ENCODE measurements at regions not wholly inside any gene's neighbourhood (a gene's known extent, or its start where the extent isn't known, plus 50 kb on each side); places are given as distances from the start of the nearest gene placed in this dataset.

- TF ChIP-seq CTCF (IDR thresholded peaks at IDR 0.05; ENCODE audit: low read depth, low read length) = no peak
- in situ Hi-C loops (cut with HindIII; ENCODE audit: low sequenced_read_pairs) = no loop called here
- no peak overlapping the region for H3K4me3 ChIP-seq (ENCODE audit: low read depth, low read length)
- no peak for DNase-seq (ENCODE audit: low read depth, low spot score)
These were observed 892.9 kb downstream of the OLFM4 start for GRCh38 chr13:53921473-53921872.

- no peak for TF ChIP-seq CTCF (IDR thresholded peaks at IDR 0.05; ENCODE audit: low read depth, low read length)
- in situ Hi-C loops (cut with HindIII; ENCODE audit: low sequenced_read_pairs) = no loop called here
- H3K4me3 ChIP-seq (ENCODE audit: low read depth, low read length) = no peak overlapping the region
- no peak for DNase-seq (ENCODE audit: low read depth, low spot score)
These were observed 913.1 kb downstream of the OLFM4 start for GRCh38 chr13:53941588-53942190.

GRCh38 chr13:53946500-53946899, 917.9 kb downstream of the OLFM4 start:
- no peak for DNase-seq (ENCODE audit: low read depth, low spot score)

GRCh38 chr13:53953183-53953582, 924.6 kb downstream of the OLFM4 start:
- DNase-seq (ENCODE audit: low read depth, low spot score) = no peak
- no peak overlapping the region for H3K4me3 ChIP-seq (ENCODE audit: low read depth, low read length)
- no peak for TF ChIP-seq CTCF (IDR thresholded peaks at IDR 0.05; ENCODE audit: low read depth, low read length)
- in situ Hi-C loops (cut with HindIII; ENCODE audit: low sequenced_read_pairs) = no loop called here

More at GRCh38 chr13:53946500-53946899, 917.9 kb downstream of the OLFM4 start:
- H3K4me3 ChIP-seq (ENCODE audit: low read depth, low read length) = no peak overlapping the region
- in situ Hi-C loops (cut with HindIII; ENCODE audit: low sequenced_read_pairs) = no loop called here
- TF ChIP-seq CTCF (IDR thresholded peaks at IDR 0.05; ENCODE audit: low read depth, low read length) = no peak
